ENCODE measurements at regions not wholly inside any gene's neighbourhood (a gene's known extent, or its start where the extent isn't known, plus 50 kb on each side); places are given as distances from the start of the nearest gene placed in this dataset.

DNA sequence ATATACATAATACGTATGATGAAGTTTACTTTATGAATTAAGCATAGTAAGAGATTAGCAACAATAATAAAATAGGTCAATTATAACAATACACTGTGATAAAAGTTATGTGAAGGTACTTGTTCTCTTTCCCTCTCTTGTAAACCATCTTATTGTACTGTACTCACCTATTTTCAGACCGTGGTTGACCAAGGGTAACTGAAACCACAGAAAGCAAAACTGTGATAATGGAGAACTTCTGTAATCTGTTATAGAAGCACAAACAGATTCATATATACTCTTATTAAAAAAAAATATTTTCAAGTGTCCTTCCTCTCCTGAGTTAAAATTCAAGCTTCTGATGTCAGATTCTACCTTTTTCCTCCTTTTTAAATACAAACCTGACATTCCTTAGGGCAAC lies 1247.8 kb upstream of the SORCS1 start:
- no peak for DNase-seq (ENCODE audit: low spot score)

DNA sequence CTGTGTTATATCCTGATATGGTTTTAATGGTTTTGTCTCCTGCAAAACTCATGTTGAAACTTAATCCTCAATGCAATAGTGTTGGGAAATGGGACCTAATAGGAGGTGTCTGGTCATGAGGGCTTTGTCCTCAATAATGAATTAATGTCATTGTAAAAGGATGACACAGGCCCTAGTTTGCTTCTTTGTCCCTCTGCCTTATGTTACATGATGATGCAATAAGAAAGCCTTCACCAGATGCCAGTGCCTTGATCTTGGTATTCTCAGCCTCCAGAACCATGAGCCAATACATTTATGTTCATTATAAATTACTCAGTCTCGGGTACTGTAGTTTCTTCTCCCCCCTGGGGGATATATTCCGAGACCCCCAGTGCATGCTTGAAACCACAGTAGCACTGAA lies 1247.4 kb upstream of the SORCS1 start:
- DNase-seq (ENCODE audit: low spot score), result no peak

GRCh38 chr10:108411206-108411605 lies 1246.7 kb upstream of the SORCS1 start:
- no peak for DNase-seq (ENCODE audit: low spot score)

- no peak for DNase-seq (ENCODE audit: low spot score)
Observed at GRCh38 chr10:108410236-108410635, 1245.7 kb upstream of the SORCS1 start.

- DNase-seq (ENCODE audit: low spot score), result no peak
Observed at GRCh38 chr10:108409306-108409705, 1244.8 kb upstream of the SORCS1 start.

GRCh38 chr10:108404155-108404554 lies 1239.6 kb upstream of the SORCS1 start:
- DNase-seq (ENCODE audit: low spot score), result no peak

DNA sequence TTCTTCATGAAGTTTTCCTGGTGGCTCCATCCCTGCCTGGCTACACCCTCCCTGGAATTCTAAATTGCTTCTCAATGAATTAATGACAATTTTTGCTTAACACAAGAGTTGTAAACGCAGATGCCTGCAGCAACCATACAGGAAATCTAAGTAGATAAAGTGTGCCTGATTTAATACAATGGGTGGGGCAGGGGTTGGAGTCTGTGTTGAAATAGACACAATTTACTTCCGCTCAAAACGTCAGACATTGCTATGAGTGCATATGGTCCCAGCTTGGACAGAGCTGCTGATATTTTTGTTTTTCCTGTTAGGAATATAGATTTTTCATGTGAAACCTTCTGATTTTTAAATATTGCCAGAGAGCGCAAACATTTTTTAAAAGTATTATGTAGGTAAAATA lies 1235.0 kb upstream of the SORCS1 start:
- no peak for DNase-seq (ENCODE audit: low spot score)

- DNase-seq (ENCODE audit: low spot score), result no peak
Observed at GRCh38 chr10:108393089-108393488, 1228.6 kb upstream of the SORCS1 start.

- no peak for DNase-seq (ENCODE audit: low spot score)
Observed at GRCh38 chr10:108392286-108392685, 1227.8 kb upstream of the SORCS1 start.

DNA sequence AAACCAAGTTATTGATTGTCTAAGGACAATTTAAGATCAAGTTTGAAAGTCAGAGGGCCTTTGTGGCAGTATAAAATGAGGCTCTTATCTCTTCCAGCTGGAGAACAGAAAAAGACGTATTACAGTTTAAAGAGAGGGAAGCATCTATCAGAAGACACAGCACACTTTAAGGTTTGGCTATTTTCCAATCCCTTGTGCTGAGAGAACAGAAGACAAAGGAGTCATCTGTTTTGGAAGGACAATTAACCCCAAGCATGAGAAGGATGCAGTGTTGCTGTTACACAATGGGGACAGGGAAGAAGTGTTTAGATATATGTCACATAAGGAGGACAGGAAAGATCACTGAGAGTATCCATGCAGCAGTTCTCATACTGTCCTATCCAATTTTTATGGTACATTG lies 1224.2 kb upstream of the SORCS1 start:
- peak; percentile 33 for DNase-seq (ENCODE audit: low spot score)

DNA sequence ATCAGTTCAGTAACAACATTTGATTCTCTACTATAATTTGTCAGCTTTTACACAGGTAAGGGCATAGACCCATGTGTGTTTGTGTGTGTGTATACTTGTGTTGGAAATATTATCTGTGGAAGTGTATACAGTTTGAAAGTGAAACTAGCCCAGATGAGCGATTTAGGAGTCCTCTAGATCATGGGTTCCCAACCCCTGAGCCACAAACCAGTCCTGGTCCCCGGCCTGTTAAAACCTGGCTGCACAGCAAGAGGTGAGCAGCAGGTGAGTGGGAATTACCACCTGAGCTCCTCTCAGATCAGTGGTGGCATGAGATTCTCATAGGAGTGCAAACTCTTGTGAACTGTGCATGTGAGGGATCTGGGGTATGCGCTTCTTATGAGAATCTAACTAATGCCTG lies 1221.5 kb upstream of the SORCS1 start:
- DNase-seq (ENCODE audit: low spot score), result no peak

GRCh38 chr10:108384378-108384777 lies 1219.9 kb upstream of the SORCS1 start:
- DNase-seq (ENCODE audit: low spot score), result no peak

GRCh38 chr10:108378779-108379178 lies 1214.3 kb upstream of the SORCS1 start:
- no peak for DNase-seq (ENCODE audit: low spot score)

- DNase-seq (ENCODE audit: low spot score), result no peak
Observed at GRCh38 chr10:108375691-108376090, 1211.2 kb upstream of the SORCS1 start.

DNA sequence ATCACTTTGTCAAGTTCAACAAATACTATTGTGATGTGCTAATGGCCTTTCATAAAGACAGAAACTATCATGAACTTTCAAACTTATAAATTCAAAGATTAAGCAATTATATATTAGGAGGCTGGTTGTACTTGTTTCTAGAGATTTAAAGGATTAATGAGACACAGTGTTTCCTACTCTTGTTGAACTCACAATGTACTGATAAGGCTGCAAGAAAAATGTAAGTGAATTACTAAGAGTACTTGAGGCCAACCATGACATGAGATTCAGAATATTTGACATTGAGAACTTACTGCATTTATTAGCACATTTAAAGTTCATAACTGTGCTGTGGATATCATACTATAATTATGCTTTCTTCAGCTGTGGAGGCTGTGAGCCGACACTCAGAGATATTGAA lies 1210.5 kb upstream of the SORCS1 start:
- DNase-seq (ENCODE audit: low spot score), result no peak

DNA sequence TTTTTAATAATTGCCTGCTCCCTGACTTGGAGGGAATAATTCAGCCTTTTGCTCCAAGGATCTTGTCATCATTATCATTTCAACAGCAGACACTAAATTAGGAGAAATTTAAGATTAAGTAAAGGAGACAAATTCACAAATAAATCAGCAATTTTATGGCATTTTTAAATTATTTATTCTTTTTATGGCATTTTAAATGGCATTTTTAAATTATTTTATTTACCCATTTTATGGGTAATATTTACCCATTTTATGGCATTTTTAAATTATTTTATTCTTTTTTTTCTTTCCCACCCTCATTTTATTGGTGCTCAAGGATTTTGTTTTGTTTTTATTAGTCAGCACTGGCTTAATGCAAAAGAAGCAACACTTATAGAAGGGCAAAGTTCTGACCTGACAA lies 1201.0 kb upstream of the SORCS1 start:
- DNase-seq (ENCODE audit: low spot score), result no peak

GRCh38 chr10:108363576-108363975 lies 1199.1 kb upstream of the SORCS1 start:
- no peak for DNase-seq (ENCODE audit: low spot score)

GRCh38 chr10:108362961-108363360 lies 1198.5 kb upstream of the SORCS1 start:
- no peak for DNase-seq (ENCODE audit: low spot score)

DNA sequence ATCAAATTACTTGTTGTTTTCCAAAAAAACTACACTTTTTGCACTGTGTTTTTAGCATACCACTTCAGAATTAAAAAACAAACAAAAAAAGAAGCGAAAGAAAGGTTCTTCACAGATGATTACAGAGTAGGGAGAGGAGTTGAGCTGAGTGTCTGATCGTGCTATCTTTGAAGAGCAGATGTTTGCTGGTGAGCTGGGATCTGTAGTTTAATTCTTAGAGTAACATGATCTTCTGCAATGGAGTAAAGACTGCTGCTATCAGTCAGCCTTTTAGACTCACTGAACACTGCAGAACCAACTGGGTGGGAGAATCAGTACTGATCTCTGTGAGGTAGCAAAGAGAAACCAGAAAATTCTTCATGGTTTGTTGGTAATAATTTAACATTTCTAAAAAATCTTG lies 1197.8 kb upstream of the SORCS1 start:
- DNase-seq (ENCODE audit: low spot score), result no peak

- no peak for DNase-seq (ENCODE audit: low spot score)
Observed at GRCh38 chr10:108360187-108360586, 1195.7 kb upstream of the SORCS1 start.

DNA sequence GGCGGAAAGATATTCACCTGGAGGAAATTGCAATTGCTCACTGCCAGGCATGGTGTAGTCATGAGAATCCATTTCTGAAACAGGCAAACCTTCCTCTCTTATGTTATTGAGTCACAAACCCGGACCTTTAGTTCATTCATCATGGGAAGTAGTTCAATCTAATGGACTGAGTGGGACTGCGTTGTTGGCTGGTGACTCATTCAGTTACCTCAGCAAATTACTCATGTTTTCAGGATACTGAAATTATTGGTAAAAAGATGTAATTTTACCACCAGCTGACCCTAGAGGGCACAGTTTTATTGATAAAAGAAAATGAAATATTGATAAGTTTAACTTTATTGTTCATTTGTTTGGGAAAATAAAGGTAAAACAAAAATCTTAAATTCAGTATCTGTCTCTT lies 1194.4 kb upstream of the SORCS1 start:
- DNase-seq (ENCODE audit: low spot score), result no peak

DNA sequence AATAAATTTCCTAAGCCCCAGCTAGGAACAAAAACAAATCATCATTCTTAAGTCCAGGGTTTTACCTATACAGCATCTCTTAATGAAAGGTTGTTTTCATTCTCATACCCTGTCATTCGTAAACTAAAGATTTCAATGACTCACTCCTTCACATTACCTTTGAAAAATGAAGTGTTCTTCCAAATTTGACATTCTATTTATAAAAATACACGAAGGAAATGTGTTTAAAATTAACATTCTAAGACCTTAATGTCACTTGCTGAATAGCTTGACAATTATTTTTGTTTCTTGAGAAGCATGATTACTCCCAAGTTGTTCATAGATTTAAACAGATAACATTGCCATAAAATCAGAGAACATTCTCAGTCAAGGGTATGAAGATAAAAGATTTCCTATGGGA lies 1188.3 kb upstream of the SORCS1 start:
- no peak for DNase-seq (ENCODE audit: low spot score)

DNA sequence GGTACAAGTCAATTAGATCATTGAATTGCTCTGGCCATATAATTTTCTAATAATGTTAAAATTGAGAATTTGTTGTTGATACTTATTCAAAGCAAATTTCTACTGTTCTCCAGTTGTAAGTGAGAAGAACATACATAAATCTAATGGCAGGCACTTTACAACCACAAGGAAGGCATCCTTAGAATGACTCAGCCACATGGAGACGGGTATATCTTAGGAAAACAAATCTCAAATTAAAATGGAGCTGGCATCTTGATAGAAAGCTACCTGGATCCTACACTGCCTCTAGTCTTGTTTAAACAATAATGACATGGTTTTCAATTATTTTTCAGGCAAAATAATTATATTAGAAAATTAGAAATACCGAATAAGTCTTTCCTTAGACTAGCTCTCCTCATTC lies 1183.7 kb upstream of the SORCS1 start:
- DNase-seq (ENCODE audit: low spot score), result no peak

GRCh38 chr10:108346066-108346465 lies 1181.6 kb upstream of the SORCS1 start:
- DNase-seq (ENCODE audit: low spot score), result no peak

GRCh38 chr10:108338146-108338545 lies 1173.6 kb upstream of the SORCS1 start:
- DNase-seq (ENCODE audit: low spot score), result no peak
